Esophagus muscularis mucosa (tissue), 4 donors: ENCODE measurements at regions not wholly inside any gene's neighbourhood (a gene's known extent, or its start where the extent isn't known, plus 50 kb on each side); places are given as distances from the start of the nearest gene placed in this dataset.

ENCODE experiments used
- CTCF ChIP-seq, 3 experiments: fragments of 200-600 bp in 2 of 3; fragments of 450-650 bp in 1 of 3; sonication (generic) in 2 of 3; IDR thresholded peaks; one replicate each; pipeline ENCODE4 v1.5.1; 2017 to 2019; ENCODE audit warnings: antibody characterized with exemption in 3 of 3, mild to moderate bottlenecking in 2 of 3, moderate library complexity in 1 of 3
- EP300 ChIP-seq: sonication (generic); formaldehyde crosslinking; IDR thresholded peaks from one replicate; pipeline ENCODE4 v1.6.1; 2017; ENCODE audit warnings: antibody characterized with exemption
- POLR2A ChIP-seq: fragments of 450-650 bp; IDR thresholded peaks from one replicate; pipeline ENCODE4 v1.6.1; 2017; ENCODE audit warnings: antibody characterized with exemption, moderate library complexity, mild to moderate bottlenecking, low read depth

GRCh38 chr3:187987187-187987586, 166.8 kb upstream of the LPP start:
- TF ChIP-seq CTCF (IDR thresholded peaks at IDR 0.05): no peak
- TF ChIP-seq POLR2A: no peak
- TF ChIP-seq EP300: no peak
